HAP-1 (cell line): ENCODE measurements at regions not wholly inside any gene's neighbourhood (a gene's known extent, or its start where the extent isn't known, plus 50 kb on each side); places are given as distances from the start of the nearest gene placed in this dataset.
A peak's percentile ranks its signal among the peaks of the same experiment; 100 is the strongest.

ENCODE experiments used
- DNase-seq, 2 experiments: peaks; one replicate each; pipeline ENCODE4 v3.0.0-alpha.2; 2016 to 2020; ENCODE audit warnings: low spot score in 2 of 2
- H3K27me3 ChIP-seq: fragments of 250-450 bp; sonication (Bioruptor Pico); 2 replicates; pipeline ENCODE4 v1.5.1; 2020; ENCODE audit warnings: low read depth, mild to moderate bottlenecking, moderate library complexity
- H3K36me3 ChIP-seq: fragments of 250-450 bp; sonication (Bioruptor Pico); replicated peaks from 2 replicates; pipeline ENCODE4 v1.5.1; 2020; ENCODE audit warnings: mild to moderate bottlenecking
- H3K4me1 ChIP-seq: fragments of 250-450 bp; sonication (Bioruptor Pico); 2 replicates; pipeline ENCODE4 v1.5.1; 2020; ENCODE audit warnings: mild to moderate bottlenecking
- H3K4me3 ChIP-seq: fragments of 250-450 bp; sonication (Bioruptor Pico); 2 replicates; pipeline ENCODE4 v1.5.1; 2020; ENCODE audit warnings: mild to moderate bottlenecking, moderate library complexity
- H3K9me3 ChIP-seq: fragments of 250-450 bp; sonication (Bioruptor Pico); 2 replicates; pipeline ENCODE4 v1.5.1; 2020; ENCODE audit warnings: mild to moderate bottlenecking, moderate library complexity
- in situ Hi-C: fragments of 300-500 bp; cut with MboI; formaldehyde crosslinking; loops from 3 replicates; pipeline ENCODE4 v1.14.3; 2020; ENCODE audit warnings: low sequenced_read_pairs, inconsistent platforms, mixed read lengths

DNA sequence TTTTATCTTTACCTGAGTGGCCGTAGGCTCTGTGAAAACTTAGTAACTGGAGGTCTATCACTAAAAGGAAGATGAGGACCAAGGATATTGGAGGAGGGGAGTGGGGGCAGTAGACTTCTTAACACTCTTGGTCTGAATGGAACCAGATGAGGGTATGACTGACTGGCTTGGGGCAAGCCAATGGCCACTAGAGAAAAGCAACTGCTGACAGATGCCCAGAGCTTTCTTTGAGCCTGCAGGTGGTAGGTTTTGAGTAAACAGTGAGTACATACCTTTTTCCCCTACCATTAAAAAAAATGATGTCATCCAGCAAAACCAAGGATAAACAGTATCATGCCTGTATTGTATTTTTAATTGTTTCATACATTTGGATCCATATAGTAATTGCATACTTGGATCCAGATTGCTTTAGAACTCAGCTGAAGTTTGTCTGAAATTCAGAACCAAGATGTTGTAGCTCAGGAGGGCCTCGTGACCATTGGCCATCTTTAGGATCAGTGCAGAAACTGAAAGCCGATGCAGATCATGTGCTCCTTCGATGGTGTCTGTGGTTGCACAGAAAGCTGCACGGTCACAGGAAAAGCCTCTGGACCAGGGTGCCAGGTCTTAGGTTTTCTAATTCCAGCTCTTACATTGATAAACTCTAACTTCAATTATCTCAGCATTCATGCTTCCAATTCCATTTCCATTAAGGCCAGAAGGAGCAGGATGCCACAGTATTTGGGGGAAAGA lies 131.0 kb downstream of the PDGFRA start:
- Histone ChIP-seq H3K27me3 (no peaks in the 10 kb centered on the region), H3K4me3 (no peak overlapping the region), H3K9me3 (no peaks in the 10 kb centered on the region), H3K36me3 (no peaks in the 10 kb centered on the region), H3K4me1 (no peaks in the 10 kb centered on the region)
- in situ Hi-C loops: no loop called here
- no peak for DNase-seq

DNA sequence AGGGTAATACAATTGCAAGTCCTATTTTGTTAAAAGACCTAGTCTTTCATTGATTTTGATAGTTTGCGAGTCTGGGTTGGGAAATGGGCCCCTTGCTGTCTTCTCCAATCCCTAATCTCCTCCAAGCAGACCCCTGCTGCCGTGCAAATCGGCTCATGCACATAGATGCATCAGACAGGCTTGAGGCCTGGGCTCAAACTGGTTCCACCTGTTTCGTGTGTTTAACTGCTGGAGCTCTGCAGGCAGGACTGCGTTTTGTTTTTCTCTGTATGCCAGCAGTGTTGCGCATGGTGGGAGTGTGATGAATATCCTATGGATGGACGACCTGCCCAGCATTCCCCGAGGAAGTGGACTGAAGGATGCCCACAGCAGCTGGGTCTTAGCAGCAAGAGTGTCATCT lies 133.9 kb downstream of the PDGFRA start:
- in situ Hi-C loops: no loop called here

DNA sequence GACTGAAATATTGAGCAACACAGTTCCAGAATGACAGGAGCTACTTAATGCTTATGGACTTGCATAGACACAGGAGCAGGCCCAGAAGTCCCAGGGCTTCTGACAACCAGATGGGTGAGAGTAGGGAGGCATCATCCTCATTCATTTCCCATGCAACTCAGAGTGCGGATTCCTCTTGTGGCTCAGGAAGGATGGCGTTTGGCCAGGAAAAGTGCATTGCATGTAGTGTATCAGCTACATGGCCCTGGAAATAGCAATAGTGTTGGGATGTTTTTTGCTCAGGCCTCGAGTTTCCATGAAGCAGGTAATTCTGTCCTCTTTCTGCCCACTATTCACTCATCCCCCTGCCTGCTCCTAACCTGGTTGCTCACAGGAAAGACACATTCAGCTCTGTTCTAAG lies 136.6 kb downstream of the PDGFRA start:
- Histone ChIP-seq H3K36me3 (no peaks in the 10 kb centered on the region), H3K9me3 (no peaks in the 10 kb centered on the region), H3K27me3 (0 out of 2 replicates have a peak, but pooled peaks cover 6% of the 10 kb centered on the region), H3K4me1 (no peaks in the 10 kb centered on the region), H3K4me3 (no peak overlapping the region)
- in situ Hi-C loops: no loop called here
- DNase-seq: no peak

More for the DNA sequence above, 133.9 kb downstream of the PDGFRA start:
- no peaks in the 10 kb centered on the region for H3K4me1 ChIP-seq
- no peaks in the 10 kb centered on the region for H3K36me3 ChIP-seq
- no peak overlapping the region for H3K4me3 ChIP-seq
- H3K9me3 ChIP-seq: no peaks in the 10 kb centered on the region
- no peaks in the 10 kb centered on the region for H3K27me3 ChIP-seq
- DNase-seq: no peak

DNA sequence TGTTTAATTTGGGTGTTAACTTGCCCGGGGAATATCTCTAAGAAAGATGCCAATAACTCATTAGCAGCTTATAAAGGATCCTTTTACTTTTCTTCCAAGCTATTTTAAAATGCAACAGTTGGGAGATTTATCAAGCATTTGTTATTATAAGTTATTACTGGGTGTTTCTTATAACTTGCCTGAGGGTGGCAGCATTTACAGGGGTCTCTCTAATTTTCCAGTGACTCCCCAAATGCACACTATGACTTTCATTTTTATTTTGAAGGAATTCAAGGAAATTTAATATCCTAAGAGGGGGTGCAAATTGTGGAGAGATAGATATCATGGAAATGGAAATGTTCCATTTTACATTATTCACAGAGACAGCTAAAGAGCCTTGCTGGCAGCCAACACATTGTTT lies 138.0 kb downstream of the PDGFRA start:
- in situ Hi-C loops: no loop called here
- Histone ChIP-seq H3K36me3 (no peaks in the 10 kb centered on the region), H3K9me3 (no peaks in the 10 kb centered on the region), H3K27me3 (0 out of 2 replicates have a peak, but pooled peaks cover 6% of the 10 kb centered on the region), H3K4me1 (no peaks in the 10 kb centered on the region), H3K4me3 (no peak overlapping the region)
- no peak for DNase-seq

DNA sequence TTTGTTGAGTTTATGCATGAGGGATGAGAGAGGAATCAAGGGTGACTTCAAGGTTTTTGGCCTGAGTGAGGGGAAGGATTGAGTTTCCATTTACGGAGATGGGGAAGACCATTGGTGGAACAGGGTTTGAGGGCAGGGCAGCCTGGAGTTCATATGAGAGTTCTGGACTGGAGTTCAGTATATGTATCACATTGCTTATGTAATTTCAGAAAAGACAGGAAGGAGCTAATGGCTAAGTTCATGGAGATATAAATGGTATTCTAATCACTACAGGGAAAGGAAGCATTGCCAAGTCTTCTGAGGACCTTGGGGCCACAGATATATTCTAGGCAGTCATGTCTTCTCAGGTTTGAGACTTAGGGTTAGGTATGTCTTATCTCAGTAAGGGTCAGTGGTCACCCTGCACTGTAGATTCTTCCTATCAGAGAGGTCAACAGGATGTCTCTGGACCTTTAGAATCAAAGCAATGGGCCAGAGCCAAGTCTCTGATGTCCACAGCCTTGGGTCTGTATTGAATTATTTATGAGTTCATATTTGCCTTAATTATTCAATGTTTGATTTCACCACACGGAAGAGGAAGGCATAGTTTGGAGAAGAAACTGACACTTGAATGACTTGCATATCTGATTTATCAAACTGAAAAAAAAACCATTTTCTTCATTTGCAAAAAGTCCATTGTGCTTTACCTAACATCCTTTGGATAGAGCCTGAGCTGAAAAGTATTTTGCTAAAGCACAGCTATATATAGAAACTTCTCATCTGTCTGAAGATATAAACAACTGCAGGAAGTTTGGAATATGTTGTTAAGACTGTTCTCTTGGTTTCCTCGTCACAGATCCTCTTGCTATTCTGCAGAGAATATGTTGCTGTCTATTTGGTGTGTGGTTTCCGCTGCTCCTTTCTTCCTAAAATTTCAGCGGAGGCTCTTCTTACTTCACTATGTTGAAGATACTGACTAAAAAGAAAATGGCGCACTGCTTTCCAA lies 139.5 kb downstream of the PDGFRA start:
- no peak overlapping the region for H3K4me3 ChIP-seq
- H3K9me3 ChIP-seq: no peaks in the 10 kb centered on the region
- H3K27me3 ChIP-seq: 0 out of 2 replicates have a peak, but pooled peaks cover 6% of the 10 kb centered on the region
- no peaks in the 10 kb centered on the region for H3K4me1 ChIP-seq
- in situ Hi-C loops: no loop called here
- no peaks in the 10 kb centered on the region for H3K36me3 ChIP-seq
- DNase-seq: no peak

DNA sequence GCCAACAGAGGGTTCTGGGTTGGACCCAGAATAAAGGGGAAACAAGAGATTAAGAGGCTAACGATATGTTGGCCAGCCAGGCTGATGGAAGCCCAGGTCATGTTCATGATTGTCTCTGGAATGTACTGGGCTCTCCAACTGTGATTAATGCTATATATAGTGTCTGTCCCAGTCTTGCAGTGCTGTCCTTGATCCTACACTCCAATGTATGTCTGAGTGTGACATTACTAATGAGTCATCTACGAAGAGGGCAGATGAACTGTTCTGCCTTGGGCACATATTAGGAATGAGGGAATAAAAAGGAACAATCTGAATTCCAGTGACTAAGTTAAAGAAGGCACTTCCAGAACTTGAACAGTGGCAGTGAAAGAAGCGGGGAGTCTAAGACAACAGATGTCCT lies 142.1 kb downstream of the PDGFRA start:
- DNase-seq: no peak
- in situ Hi-C loops: no loop called here

DNA sequence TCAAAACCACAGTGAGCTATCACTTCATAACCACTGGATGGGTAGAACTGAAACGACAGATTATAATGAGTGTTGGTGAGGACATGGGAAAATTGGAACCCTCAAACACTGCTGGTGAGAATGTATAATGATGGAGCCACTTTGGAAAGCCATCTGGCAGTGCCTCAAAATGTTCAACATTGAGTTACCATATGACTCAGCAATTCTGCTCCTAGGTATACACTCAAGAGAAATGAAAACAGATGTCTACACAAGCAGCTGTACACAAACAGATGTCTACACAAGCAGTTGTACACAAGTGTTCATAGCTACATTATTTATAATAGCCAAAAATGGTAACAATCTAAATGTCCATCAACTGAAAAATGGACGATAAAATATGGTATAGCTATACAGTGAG lies 143.9 kb downstream of the PDGFRA start:
- DNase-seq: no peak
- Histone ChIP-seq H3K4me1 (no peaks in the 10 kb centered on the region), H3K4me3 (no peak overlapping the region), H3K27me3 (0 out of 2 replicates have a peak, but pooled peaks cover 6% of the 10 kb centered on the region), H3K9me3 (no peaks in the 10 kb centered on the region), H3K36me3 (no peaks in the 10 kb centered on the region)
- in situ Hi-C loops: no loop called here

More for the DNA sequence above, 142.1 kb downstream of the PDGFRA start:
- no peak overlapping the region for H3K4me3 ChIP-seq
- H3K4me1 ChIP-seq: no peaks in the 10 kb centered on the region
- H3K9me3 ChIP-seq: no peaks in the 10 kb centered on the region
- H3K27me3 ChIP-seq: 0 out of 2 replicates have a peak, but pooled peaks cover 6% of the 10 kb centered on the region
- no peaks in the 10 kb centered on the region for H3K36me3 ChIP-seq

DNA sequence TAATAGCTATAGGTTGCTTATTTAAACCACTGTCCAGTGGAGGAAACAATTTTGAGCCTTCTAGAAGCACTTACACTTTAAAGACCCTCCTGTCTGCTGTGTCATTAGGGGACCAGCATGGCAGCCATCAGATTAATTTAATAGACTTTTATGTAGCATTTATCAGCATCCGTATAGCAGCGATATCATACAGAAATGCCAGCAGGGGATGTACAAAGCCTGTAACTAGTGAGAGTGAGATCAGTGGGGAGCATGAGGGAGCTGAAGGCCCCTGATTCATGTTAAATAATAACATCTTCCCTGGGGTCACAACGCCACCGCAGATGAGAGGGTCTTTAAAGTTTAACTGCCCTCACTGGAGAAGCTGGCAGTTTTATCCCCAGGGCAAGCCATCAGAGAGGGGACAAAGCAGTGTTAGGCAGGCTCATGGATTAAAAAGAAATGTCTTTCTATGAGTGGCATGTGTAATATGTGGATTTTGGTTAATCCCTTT lies 144.7 kb downstream of the PDGFRA start:
- H3K4me3 ChIP-seq: no peak overlapping the region
- no peaks in the 10 kb centered on the region for H3K9me3 ChIP-seq
- no peaks in the 10 kb centered on the region for H3K4me1 ChIP-seq
- H3K36me3 ChIP-seq: no peaks in the 10 kb centered on the region
- in situ Hi-C loops: no loop called here
- DNase-seq: no peak
- 0 out of 2 replicates have a peak, but pooled peaks cover 1% of the 10 kb centered on the region for H3K27me3 ChIP-seq

DNA sequence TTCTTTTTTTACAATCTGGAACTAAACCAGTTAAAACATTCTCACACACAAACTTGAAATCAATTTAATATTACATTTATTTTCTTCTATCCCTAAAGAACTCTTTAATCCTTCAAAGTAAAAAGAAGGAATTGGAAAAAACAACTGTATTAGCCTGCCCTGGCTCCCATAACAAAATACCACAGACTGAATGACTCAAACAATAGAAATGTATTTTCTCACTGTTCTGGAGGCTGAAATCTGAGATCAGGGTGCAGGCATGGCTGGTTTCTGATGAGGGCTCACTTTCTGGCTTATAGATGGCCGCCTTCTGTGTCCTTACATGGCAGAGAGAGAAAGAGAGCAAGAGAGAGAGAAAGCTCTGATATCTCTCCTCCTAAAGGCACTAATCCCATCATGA lies 149.4 kb downstream of the PDGFRA start:
- Histone ChIP-seq H3K4me1 (no peaks in the 10 kb centered on the region), H3K36me3 (no peaks in the 10 kb centered on the region), H3K27me3 (peaks cover 4% of the 10 kb centered on the region; the same call in 1 of the 2 replicates), H3K4me3 (no peak overlapping the region), H3K9me3 (no peaks in the 10 kb centered on the region)
- in situ Hi-C loops: no loop called here
- DNase-seq: no peak

DNA sequence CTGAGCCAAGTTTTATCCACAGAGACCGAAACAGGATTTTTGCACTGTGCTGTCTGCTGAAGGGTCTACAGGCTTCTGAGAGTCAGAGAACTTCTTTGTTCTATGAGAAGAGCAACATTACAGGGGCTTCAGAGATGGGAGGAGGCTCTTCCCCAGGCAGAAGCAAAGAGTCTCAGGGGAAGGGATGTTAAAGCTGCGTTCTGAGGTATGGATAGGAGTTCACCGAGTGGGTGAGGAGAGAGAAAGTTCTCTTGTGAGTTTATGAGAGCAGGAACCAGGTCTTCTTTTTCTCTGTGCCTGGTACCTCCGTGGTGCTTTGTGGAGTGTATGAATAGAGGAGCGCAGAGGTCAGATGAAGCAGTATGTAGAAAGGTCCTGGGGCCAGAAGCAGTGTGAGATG lies 155.1 kb downstream of the PDGFRA start:
- DNase-seq: no peak
- no peak overlapping the region for H3K4me3 ChIP-seq
- in situ Hi-C loops: no loop called here
- H3K9me3 ChIP-seq: no peaks in the 10 kb centered on the region
- H3K36me3 ChIP-seq: no peaks in the 10 kb centered on the region
- no peaks in the 10 kb centered on the region for H3K4me1 ChIP-seq
- H3K27me3 ChIP-seq: peaks cover 10% of the 10 kb centered on the region; the same call in 1 of the 2 replicates

DNA sequence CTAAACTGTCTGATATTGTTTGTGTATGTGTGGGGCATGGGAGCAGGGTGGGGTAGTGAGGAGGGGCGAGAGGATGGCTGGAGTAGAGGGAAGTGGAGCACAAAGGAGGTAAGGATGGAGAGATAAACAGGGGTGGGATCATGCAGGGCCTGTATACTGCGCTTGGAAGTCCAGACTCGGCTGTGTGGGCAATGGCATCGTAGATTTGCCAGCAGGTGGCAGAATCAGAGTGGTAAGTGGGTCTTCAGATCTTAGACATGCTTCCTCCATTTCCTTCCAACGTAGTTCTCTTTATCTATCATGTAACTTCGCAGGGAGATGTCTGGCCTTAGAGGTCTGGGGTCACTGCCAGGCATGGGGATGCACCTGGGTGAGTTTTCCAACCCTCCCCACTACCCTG lies 155.5 kb downstream of the PDGFRA start:
- Histone ChIP-seq H3K27me3 (peaks cover 10% of the 10 kb centered on the region; the same call in 1 of the 2 replicates), H3K9me3 (no peaks in the 10 kb centered on the region), H3K36me3 (no peaks in the 10 kb centered on the region), H3K4me1 (no peaks in the 10 kb centered on the region), H3K4me3 (no peak overlapping the region)
- in situ Hi-C loops: no loop called here
- peak in 1 of 2 experiments; percentile 11 for DNase-seq

DNA sequence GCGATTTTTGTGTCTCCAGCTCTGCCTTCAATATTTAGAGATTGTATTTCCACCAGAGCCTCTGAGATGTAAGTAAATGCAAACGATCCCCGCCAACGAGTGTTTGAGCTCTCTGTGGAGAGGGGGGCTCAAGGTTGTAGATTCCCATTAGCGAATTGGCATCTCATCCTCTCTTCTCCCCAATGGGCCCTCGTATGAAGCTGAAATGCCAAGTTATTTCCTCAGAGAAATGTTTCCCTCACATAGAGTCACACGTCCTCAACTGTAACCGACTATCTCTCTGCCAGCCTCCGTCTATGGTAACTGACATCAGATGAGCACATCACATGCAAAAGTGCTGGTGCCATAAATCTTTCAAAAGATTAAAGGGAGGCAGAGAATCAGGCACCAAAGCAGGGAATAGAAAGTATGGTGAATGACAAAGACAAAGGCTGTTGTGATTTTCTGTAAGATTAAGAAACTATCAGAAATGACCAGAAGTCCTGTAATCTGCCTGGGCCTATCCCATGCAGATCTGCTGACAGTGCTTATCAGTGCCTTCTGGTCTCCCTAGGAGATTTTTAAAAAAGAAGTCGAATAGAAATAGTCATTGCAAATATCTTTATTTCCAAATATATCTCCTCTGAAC lies 157.1 kb downstream of the PDGFRA start:
- Histone ChIP-seq H3K4me3 (no peak overlapping the region), H3K36me3 (no peaks in the 10 kb centered on the region), H3K9me3 (no peaks in the 10 kb centered on the region), H3K4me1 (no peaks in the 10 kb centered on the region), H3K27me3 (peaks cover 10% of the 10 kb centered on the region; the same call in 1 of the 2 replicates)
- DNase-seq: no peak
- in situ Hi-C loops: no loop called here

DNA sequence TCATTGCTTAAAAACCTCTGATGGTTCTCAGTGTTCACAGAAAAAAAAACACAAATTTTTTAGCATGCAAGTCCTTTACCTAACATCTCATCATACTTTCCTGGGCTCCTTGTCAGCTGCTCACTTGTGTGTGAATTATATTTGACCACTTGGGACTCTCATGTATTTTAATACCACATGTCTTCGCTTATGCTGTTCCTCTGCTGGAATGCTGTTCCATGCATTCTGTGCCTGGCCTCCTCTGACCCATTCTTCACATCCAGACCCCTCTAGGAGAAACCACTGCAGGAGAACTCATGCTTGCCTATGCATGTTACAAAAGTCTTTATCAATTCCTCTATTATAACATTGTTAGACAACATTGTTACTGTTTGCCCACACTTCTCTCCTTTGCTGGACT lies 157.6 kb downstream of the PDGFRA start:
- Histone ChIP-seq H3K4me3 (no peak overlapping the region), H3K9me3 (no peaks in the 10 kb centered on the region), H3K4me1 (no peaks in the 10 kb centered on the region), H3K36me3 (no peaks in the 10 kb centered on the region), H3K27me3 (peaks cover 10% of the 10 kb centered on the region; the same call in 1 of the 2 replicates)
- no peak for DNase-seq
- in situ Hi-C loops: no loop called here
